GM12892 (cell line): ENCODE measurements at regions not wholly inside any gene's neighbourhood (a gene's known extent, or its start where the extent isn't known, plus 50 kb on each side); places are given as distances from the start of the nearest gene placed in this dataset.

Experiments used
- POLR2A ChIP-seq: IDR thresholded peaks from 2 replicates; pipeline ENCODE4 v1.6.1; 2011; ENCODE audit warnings: low read depth, low read length, control low read depth
- POLR2AphosphoS5 ChIP-seq: IDR thresholded peaks from 2 replicates; pipeline ENCODE4 v1.6.1; 2011; ENCODE audit warnings: low read depth, low read length, control low read depth

DNA sequence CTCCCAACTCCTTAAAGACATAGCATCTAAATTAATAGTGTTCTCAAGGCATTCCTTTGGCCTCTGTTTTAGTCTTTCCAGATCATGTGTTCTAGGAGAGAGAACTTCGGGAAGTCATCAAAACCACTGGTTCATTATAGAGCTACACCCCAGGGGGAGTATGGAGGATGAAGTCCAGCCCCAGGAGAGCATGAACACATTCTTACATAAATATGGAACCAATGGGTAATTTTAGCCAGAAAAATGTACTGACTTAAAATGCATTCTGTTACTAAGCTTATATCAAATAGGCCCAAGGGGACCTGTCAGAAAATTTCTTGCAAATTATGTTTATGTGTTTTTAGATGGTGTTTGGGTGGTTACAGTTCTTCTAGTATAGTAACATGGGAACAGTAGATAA is 165.2 kb downstream of the NTMT2 start:
- no peak for TF ChIP-seq POLR2AphosphoS5
- no peak for TF ChIP-seq POLR2A
